ENCODE measurements at regions not wholly inside any gene's neighbourhood (a gene's known extent, or its start where the extent isn't known, plus 50 kb on each side); places are given as distances from the start of the nearest gene placed in this dataset.

DNA sequence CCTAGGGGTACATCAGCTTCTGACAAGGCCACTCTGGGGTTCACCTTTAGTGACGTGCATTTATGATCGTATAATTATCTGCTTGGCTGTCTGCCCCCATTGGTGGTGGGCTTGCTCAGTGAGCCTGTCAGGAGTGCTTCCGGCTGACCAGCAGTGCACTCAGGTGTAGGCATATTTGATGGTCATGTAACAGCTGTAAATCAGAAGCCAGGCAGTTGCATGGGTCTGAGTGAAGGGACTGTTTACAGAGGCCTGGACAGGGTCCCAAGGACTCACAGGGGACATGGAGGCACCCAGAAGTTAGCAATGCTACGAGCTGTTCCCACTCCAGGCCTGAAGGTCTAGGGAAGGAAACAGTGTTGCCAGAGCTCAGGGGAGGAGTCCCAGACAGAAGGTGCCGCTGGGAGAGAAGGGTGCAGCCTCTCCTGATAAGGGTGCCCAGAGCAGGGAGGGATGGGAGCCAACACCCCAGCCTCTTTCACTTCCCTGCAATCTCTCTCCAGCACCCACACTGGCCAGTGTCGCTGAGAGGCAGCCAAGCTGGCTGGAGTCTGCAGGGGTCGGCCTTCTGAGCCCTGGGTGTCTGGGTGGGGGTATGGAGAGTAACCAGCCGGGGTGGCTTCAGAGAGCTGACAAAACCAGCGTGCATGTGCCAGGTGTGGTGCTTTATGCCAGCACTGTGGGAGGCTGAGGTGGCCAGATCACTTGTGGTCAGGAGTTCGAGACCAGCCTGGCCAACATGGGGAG, 61.3 kb upstream of the PRR23E start:
- no peak for TF ChIP-seq CTCF (IDR thresholded peaks at IDR 0.05; ENCODE audit: insufficient read depth in 1 of 2, low read depth in 1 of 2, low read length in 1 of 2, severe bottlenecking in 1 of 2, unreplicated experiment in 1 of 2)
- Mint-ChIP-seq H3K4me3 (ENCODE audit: unreplicated experiment) (no peak overlapping the region), H3K27me3 (ENCODE audit: insufficient read depth, unreplicated experiment) (peaks cover 20% of the 10 kb centered on the region), H3K36me3 (ENCODE audit: insufficient read depth, unreplicated experiment) (no peaks in the 10 kb centered on the region), H3K27ac (ENCODE audit: unreplicated experiment) (no peak overlapping the region), H3K4me1 (ENCODE audit: low read depth, unreplicated experiment) (no peaks in the 10 kb centered on the region), H3K9me3 (ENCODE audit: unreplicated experiment) (no peaks in the 10 kb centered on the region)
- Histone ChIP-seq H3K36me3 (ENCODE audit: control insufficient read depth, insufficient read depth, low read length) (no peaks in the 10 kb centered on the region), H3K4me3 (ENCODE audit: low read depth, low read length) (no peak overlapping the region), H3K9me3 (no peaks in the 10 kb centered on the region), H3K4me1 (no peaks in the 10 kb centered on the region), H3K27me3 (replicated peaks; ENCODE audit: control insufficient read depth, insufficient read depth, low read length) (no peaks in the 10 kb centered on the region)
- ChIA-PET CTCF (no interaction called here), POLR2A (interaction anchor here (0.6 kb wide), 1 partner anchor 253 kb away, joined by 3 read pairs; no protein-coding TSS in a partner anchor)
- no peak for DNase-seq
- intact Hi-C loops (cut with micrococcal nuclease; ENCODE audit: unreplicated experiment): no loop called here
- BruUV-seq (replicated peaks): no TSS peak

DNA sequence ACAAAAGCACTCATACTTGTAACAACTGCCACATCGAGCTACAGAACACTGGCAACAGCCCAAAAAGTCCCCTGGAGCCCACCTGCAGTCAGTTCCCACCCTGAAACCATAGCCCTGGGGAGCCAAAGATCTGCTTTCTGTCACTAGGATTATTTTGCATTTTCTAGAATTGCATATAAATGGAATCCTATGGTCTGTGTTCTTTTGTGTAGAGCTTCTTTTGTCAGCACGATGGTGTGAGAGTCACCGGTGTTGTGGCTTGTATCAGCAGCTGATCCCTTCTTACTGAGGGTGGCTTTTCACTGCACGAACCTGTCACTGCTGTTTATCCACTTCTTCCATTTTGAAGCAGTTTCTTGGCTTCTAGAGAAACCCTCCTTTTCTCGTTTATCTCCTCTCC, 60.1 kb upstream of the PRR23E start:
- Histone ChIP-seq H3K9me3 (no peaks in the 10 kb centered on the region), H3K36me3 (ENCODE audit: control insufficient read depth, insufficient read depth, low read length) (no peaks in the 10 kb centered on the region), H3K4me3 (ENCODE audit: low read depth, low read length) (no peak overlapping the region), H3K27me3 (replicated peaks; ENCODE audit: control insufficient read depth, insufficient read depth, low read length) (no peaks in the 10 kb centered on the region), H3K4me1 (no peaks in the 10 kb centered on the region)
- BruUV-seq (replicated peaks): no TSS peak
- no peak for TF ChIP-seq CTCF (IDR thresholded peaks at IDR 0.05; ENCODE audit: insufficient read depth in 1 of 2, low read depth in 1 of 2, low read length in 1 of 2, severe bottlenecking in 1 of 2, unreplicated experiment in 1 of 2)
- no peak overlapping the region for H3K27ac Mint-ChIP-seq (ENCODE audit: unreplicated experiment)
- DNase-seq: no peak
- peaks cover 25% of the 10 kb centered on the region for H3K27me3 Mint-ChIP-seq (ENCODE audit: insufficient read depth, unreplicated experiment)
- intact Hi-C loops (cut with micrococcal nuclease; ENCODE audit: unreplicated experiment): no loop called here
- no peak overlapping the region for H3K4me3 Mint-ChIP-seq (ENCODE audit: unreplicated experiment)
- ChIA-PET POLR2A (no interaction called here), CTCF (no interaction called here)
- H3K4me1 Mint-ChIP-seq (ENCODE audit: low read depth, unreplicated experiment): no peaks in the 10 kb centered on the region
- H3K36me3 Mint-ChIP-seq (ENCODE audit: insufficient read depth, unreplicated experiment): no peaks in the 10 kb centered on the region
- H3K9me3 Mint-ChIP-seq (ENCODE audit: unreplicated experiment): no peaks in the 10 kb centered on the region

- no peak for TF ChIP-seq CTCF (IDR thresholded peaks at IDR 0.05; ENCODE audit: insufficient read depth in 1 of 2, low read depth in 1 of 2, low read length in 1 of 2, severe bottlenecking in 1 of 2, unreplicated experiment in 1 of 2)
- ChIA-PET CTCF (no interaction called here), POLR2A (no interaction called here)
- BruUV-seq (replicated peaks): no TSS peak
- no peaks in the 10 kb centered on the region for H3K36me3 ChIP-seq (ENCODE audit: control insufficient read depth, insufficient read depth, low read length)
- no peaks in the 10 kb centered on the region for H3K4me1 ChIP-seq
- no peak overlapping the region for H3K4me3 ChIP-seq (ENCODE audit: low read depth, low read length)
- Mint-ChIP-seq H3K36me3 (ENCODE audit: insufficient read depth, unreplicated experiment) (no peaks in the 10 kb centered on the region), H3K4me3 (ENCODE audit: unreplicated experiment) (no peak overlapping the region), H3K27ac (ENCODE audit: unreplicated experiment) (no peak overlapping the region), H3K27me3 (ENCODE audit: insufficient read depth, unreplicated experiment) (peaks cover 25% of the 10 kb centered on the region), H3K9me3 (ENCODE audit: unreplicated experiment) (no peaks in the 10 kb centered on the region), H3K4me1 (ENCODE audit: low read depth, unreplicated experiment) (no peaks in the 10 kb centered on the region)
- intact Hi-C loops (cut with micrococcal nuclease; ENCODE audit: unreplicated experiment): no loop called here
- H3K9me3 ChIP-seq: no peaks in the 10 kb centered on the region
- no peaks in the 10 kb centered on the region for H3K27me3 ChIP-seq (replicated peaks; ENCODE audit: control insufficient read depth, insufficient read depth, low read length)
- DNase-seq: no peak
Observed at GRCh38 chr3:127133971-127134370, 59.0 kb upstream of the PRR23E start.
